CD1c-positive myeloid dendritic cell (primary cell): ENCODE measurements at regions not wholly inside any gene's neighbourhood (a gene's known extent, or its start where the extent isn't known, plus 50 kb on each side); places are given as distances from the start of the nearest gene placed in this dataset.

Experiments
- DNase-seq: peaks from one replicate; pipeline ENCODE4 v3.0.0-alpha.2; 2016; ENCODE audit errors: extremely low spot score

- DNase-seq, result no peak
These were observed 300.3 kb downstream of the PRL start for GRCh38 chr6:21996425-21997118.

GRCh38 chr6:21997119-21998037 is 299.5 kb downstream of the PRL start:
- no peak for DNase-seq

- DNase-seq, result no peak
These were observed 298.3 kb downstream of the PRL start for GRCh38 chr6:21998582-21998981.

- DNase-seq, result no peak
These were observed 297.8 kb downstream of the PRL start for GRCh38 chr6:21999012-21999528.

- no peak for DNase-seq
These were observed 297.1 kb downstream of the PRL start for GRCh38 chr6:21999741-22000140.

GRCh38 chr6:22001396-22002027 is 295.3 kb downstream of the PRL start:
- no peak for DNase-seq

- DNase-seq, result no peak
These were observed 293.5 kb downstream of the PRL start for GRCh38 chr6:22003287-22003686.

GRCh38 chr6:22006795-22007194 is 290.0 kb downstream of the PRL start:
- DNase-seq, result no peak

- DNase-seq, result no peak
These were observed 289.4 kb downstream of the PRL start for GRCh38 chr6:22007469-22007868.

GRCh38 chr6:22008248-22008836 is 288.5 kb downstream of the PRL start:
- no peak for DNase-seq

- no peak for DNase-seq
These were observed 286.7 kb downstream of the PRL start for GRCh38 chr6:22010102-22010501.

- no peak for DNase-seq
These were observed 281.6 kb downstream of the PRL start for GRCh38 chr6:22015216-22015615.

GRCh38 chr6:22015944-22016343 is 280.9 kb downstream of the PRL start:
- no peak for DNase-seq

- DNase-seq, result no peak
These were observed 279.6 kb downstream of the PRL start for GRCh38 chr6:22017272-22017671.

- DNase-seq, result no peak
These were observed 279.1 kb downstream of the PRL start for GRCh38 chr6:22017766-22018165.

- DNase-seq, result no peak
These were observed 277.0 kb downstream of the PRL start for GRCh38 chr6:22019857-22020256.

- DNase-seq, result peak; percentile 53
These were observed 276.4 kb downstream of the PRL start for GRCh38 chr6:22020299-22021003.

GRCh38 chr6:22021966-22022365 is 274.9 kb downstream of the PRL start:
- no peak for DNase-seq

- DNase-seq, result no peak
These were observed 272.9 kb downstream of the PRL start for GRCh38 chr6:22023937-22024336.

- DNase-seq, result peak; percentile 23
These were observed 271.8 kb downstream of the PRL start for GRCh38 chr6:22024973-22025467.
